GM21576 (cell line): ENCODE measurements at regions not wholly inside any gene's neighbourhood (a gene's known extent, or its start where the extent isn't known, plus 50 kb on each side); places are given as distances from the start of the nearest gene placed in this dataset.
"Not testable (repeated sequence)": the region's sequence is repeated elsewhere in the genome, so short reads cannot be mapped to it uniquely, and the experiment has no call there.

Experiments
- ATAC-seq: cut with Tn5 transposase; IDR thresholded peaks from one replicate; pipeline ENCODE4 v1.9.1; 2021; ENCODE audit warnings: mild to moderate bottlenecking, moderate library complexity; ENCODE audit not compliant: unreplicated experiment

GRCh38 chr18:54662986-54663385 lies 71.9 kb downstream of the DYNAP start:
- no peak for ATAC-seq

GRCh38 chr18:54669701-54670100 lies 78.7 kb downstream of the DYNAP start:
- not testable (repeated sequence) for ATAC-seq

- ATAC-seq: no peak
Measured at GRCh38 chr18:54671291-54671881, 80.3 kb downstream of the DYNAP start.

- ATAC-seq: no peak
Measured at GRCh38 chr18:54672109-54672508, 81.1 kb downstream of the DYNAP start.

GRCh38 chr18:54672846-54673475 lies 81.9 kb downstream of the DYNAP start:
- ATAC-seq: no peak

- ATAC-seq: no peak
Measured at GRCh38 chr18:54673936-54674335, 82.9 kb downstream of the DYNAP start.

GRCh38 chr18:54675076-54675475 lies 84.0 kb downstream of the DYNAP start:
- ATAC-seq: no peak

- peak; percentile 53 for ATAC-seq
Measured at GRCh38 chr18:54679318-54680149, 88.5 kb downstream of the DYNAP start.

GRCh38 chr18:54684784-54685183 lies 93.7 kb downstream of the DYNAP start:
- ATAC-seq: no peak

GRCh38 chr18:54689319-54689718 lies 98.3 kb downstream of the DYNAP start:
- no peak for ATAC-seq

- ATAC-seq: no peak
Measured at GRCh38 chr18:54690198-54690597, 99.2 kb downstream of the DYNAP start.

- no peak for ATAC-seq
Measured at GRCh38 chr18:54692463-54692862, 101.4 kb downstream of the DYNAP start.

- ATAC-seq: no peak
Measured at GRCh38 chr18:54696616-54697293, 105.7 kb downstream of the DYNAP start.

- no peak for ATAC-seq
Measured at GRCh38 chr18:54700580-54700979, 109.5 kb downstream of the DYNAP start.

GRCh38 chr18:54702686-54703085 lies 111.6 kb downstream of the DYNAP start:
- no peak for ATAC-seq

GRCh38 chr18:54710074-54710899 lies 118.0 kb upstream of the RAB27B start:
- no peak for ATAC-seq

- no peak for ATAC-seq
Measured at GRCh38 chr18:54710900-54711281, 117.4 kb upstream of the RAB27B start.

- no peak for ATAC-seq
Measured at GRCh38 chr18:54712306-54712705, 116.0 kb upstream of the RAB27B start.

GRCh38 chr18:54712758-54713157 lies 115.5 kb upstream of the RAB27B start:
- ATAC-seq: no peak

- ATAC-seq: no peak
Measured at GRCh38 chr18:54713386-54713785, 114.9 kb upstream of the RAB27B start.

GRCh38 chr18:54714851-54715250 lies 113.4 kb upstream of the RAB27B start:
- ATAC-seq: no peak
